ENCODE measurements at regions not wholly inside any gene's neighbourhood (a gene's known extent, or its start where the extent isn't known, plus 50 kb on each side); places are given as distances from the start of the nearest gene placed in this dataset.

DNA sequence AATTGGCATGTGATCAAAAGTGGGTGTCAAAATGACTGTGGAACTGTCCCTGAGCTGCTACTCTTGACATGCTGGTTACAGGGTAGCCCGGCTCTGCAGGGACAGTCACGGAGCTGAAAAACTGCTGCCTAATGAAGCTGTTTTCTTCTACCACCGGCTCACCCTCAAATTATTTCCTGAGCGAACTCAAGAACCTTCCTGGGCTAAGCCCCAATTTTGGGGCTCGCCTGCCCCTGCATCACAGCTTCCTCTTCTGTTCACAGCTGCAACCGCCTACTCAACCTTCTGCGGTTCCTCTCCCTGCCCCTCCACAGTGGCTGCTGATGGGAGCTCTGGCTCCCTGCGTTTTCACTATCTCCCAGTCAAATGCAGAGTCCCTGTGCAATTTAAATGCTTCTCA, 110.8 kb upstream of the MLN start:
- H3K27me3 ChIP-seq (ENCODE audit: insufficient read depth, low read depth, severe bottlenecking): no peaks in the 10 kb centered on the region
- H3K27ac ChIP-seq: no peak overlapping the region
- no peaks in the 10 kb centered on the region for H3K36me3 ChIP-seq
- H3K9me3 ChIP-seq (ENCODE audit: severe bottlenecking): peaks cover 8% of the 10 kb centered on the region
- no peak for DNase-seq
- TF ChIP-seq, protein P1, sequence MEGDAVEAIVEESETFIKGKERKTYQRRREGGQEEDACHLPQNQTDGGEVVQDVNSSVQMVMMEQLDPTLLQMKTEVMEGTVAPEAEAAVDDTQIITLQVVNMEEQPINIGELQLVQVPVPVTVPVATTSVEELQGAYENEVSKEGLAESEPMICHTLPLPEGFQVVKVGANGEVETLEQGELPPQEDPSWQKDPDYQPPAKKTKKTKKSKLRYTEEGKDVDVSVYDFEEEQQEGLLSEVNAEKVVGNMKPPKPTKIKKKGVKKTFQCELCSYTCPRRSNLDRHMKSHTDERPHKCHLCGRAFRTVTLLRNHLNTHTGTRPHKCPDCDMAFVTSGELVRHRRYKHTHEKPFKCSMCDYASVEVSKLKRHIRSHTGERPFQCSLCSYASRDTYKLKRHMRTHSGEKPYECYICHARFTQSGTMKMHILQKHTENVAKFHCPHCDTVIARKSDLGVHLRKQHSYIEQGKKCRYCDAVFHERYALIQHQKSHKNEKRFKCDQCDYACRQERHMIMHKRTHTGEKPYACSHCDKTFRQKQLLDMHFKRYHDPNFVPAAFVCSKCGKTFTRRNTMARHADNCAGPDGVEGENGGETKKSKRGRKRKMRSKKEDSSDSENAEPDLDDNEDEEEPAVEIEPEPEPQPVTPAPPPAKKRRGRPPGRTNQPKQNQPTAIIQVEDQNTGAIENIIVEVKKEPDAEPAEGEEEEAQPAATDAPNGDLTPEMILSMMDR (IDR thresholded peaks at IDR 0.05; ENCODE audit: low read depth, low read length): no peak
- no peak overlapping the region for H3K4me3 ChIP-seq (ENCODE audit: low read depth, low read length)

DNA sequence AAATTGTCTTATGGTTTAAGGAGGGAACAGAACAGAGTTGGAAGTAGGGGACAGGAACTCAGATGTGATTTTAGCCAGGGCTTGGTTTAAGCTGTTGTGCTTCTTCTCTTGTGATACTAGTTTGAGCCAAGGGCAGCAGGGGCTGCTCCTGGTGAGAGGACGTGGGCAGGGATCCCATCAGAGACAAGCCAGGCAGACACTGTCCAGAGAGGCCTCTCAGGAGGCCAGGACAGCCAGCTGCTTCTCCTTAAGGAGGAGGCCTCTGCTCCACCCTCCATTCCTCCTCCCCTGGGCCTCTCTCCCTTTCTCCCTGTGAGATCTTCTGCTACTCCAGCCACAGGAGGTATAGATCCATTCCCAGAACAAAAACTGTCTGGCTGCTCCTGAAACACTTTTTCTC, 108.4 kb upstream of the MLN start:
- TF ChIP-seq, protein P1 (IDR thresholded peaks at IDR 0.05; ENCODE audit: low read depth, low read length): no peak
- H3K4me3 ChIP-seq (ENCODE audit: low read depth, low read length): no peak overlapping the region
- H3K27ac ChIP-seq: no peak overlapping the region; the same call in 1 of the 2 replicates
- peaks cover 1% of the 10 kb centered on the region for H3K9me3 ChIP-seq (ENCODE audit: severe bottlenecking)
- DNase-seq: no peak
- H3K27me3 ChIP-seq (ENCODE audit: insufficient read depth, low read depth, severe bottlenecking): no peaks in the 10 kb centered on the region
- no peaks in the 10 kb centered on the region for H3K36me3 ChIP-seq

DNA sequence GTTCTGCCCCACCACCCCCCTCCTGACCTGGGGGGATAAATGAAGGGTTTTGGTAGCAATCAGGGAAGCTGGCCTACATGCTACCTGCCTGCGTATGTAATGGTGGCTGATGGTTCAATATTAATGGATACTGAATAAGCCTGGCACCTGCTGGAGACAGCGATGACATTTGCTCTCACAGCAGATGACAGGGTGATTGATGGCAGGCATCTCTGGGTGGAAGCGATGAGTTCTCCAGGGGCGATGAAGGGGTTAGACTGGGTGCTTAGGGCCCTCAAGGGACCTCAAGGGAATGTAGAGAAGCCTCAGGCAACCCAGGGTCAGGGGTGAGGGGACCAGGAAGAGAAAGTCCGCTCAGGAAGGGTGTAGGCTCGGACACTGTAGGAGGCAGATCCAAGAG, 107.7 kb upstream of the MLN start:
- H3K36me3 ChIP-seq: no peaks in the 10 kb centered on the region
- no peaks in the 10 kb centered on the region for H3K27me3 ChIP-seq (ENCODE audit: insufficient read depth, low read depth, severe bottlenecking)
- no peak overlapping the region for H3K4me3 ChIP-seq (ENCODE audit: low read depth, low read length)
- H3K9me3 ChIP-seq (ENCODE audit: severe bottlenecking): no peaks in the 10 kb centered on the region
- H3K27ac ChIP-seq: no peak overlapping the region
- no peak for DNase-seq
- TF ChIP-seq, protein P1 (IDR thresholded peaks at IDR 0.05; ENCODE audit: low read depth, low read length): no peak

DNA sequence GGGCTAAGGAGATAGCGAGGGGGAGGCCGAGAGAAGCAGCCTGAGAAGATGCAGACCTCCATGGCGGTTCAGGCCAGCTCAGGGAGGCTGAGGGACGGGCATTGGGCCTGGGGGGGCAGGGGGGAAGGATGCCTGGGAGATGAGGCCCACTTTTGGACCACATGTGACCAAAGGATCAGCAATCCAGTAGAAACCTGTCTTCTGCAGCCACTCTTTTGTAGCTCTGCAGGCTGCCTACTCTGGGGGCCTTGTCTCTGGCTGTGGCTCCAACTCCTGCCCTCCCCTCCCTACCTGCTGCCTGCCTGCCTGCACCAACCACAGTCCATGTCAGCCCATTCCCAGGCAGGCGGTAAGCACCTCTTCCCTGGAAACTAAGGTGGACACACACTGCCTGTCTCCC, 106.8 kb upstream of the MLN start:
- H3K9me3 ChIP-seq (ENCODE audit: severe bottlenecking): no peaks in the 10 kb centered on the region

DNA sequence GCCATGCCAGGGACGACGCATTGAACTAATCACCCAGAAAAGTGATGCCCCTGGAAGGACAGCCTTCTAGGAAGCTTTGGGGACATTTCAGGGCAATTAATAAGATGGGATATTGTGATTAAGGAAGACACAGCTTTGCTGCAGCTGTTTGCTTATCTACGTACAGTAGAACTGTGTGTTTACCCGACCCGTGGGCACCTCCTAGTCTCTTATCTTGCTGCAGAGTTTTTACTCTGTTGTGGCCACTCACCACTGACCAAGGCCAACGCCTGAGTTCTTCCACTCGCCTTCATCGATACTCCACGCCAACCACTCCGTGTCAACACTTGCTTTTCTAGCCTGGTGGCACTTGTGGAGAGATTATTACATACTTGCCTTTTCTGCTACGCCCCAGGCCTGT, 105.9 kb upstream of the MLN start:
- TF ChIP-seq, protein P1 (IDR thresholded peaks at IDR 0.05; ENCODE audit: low read depth, low read length): no peak
- Histone ChIP-seq H3K27me3 (ENCODE audit: insufficient read depth, low read depth, severe bottlenecking) (no peaks in the 10 kb centered on the region), H3K27ac (no peak overlapping the region; the same call in 1 of the 2 replicates), H3K4me3 (ENCODE audit: low read depth, low read length) (no peak overlapping the region), H3K9me3 (ENCODE audit: severe bottlenecking) (no peaks in the 10 kb centered on the region), H3K36me3 (no peaks in the 10 kb centered on the region)
- DNase-seq: no peak

More for the DNA sequence above, 106.8 kb upstream of the MLN start:
- Histone ChIP-seq H3K27me3 (ENCODE audit: insufficient read depth, low read depth, severe bottlenecking) (no peaks in the 10 kb centered on the region), H3K27ac (no peak overlapping the region), H3K36me3 (no peaks in the 10 kb centered on the region), H3K4me3 (ENCODE audit: low read depth, low read length) (no peak overlapping the region)
- TF ChIP-seq, protein P1 (IDR thresholded peaks at IDR 0.05; ENCODE audit: low read depth, low read length): no peak
- DNase-seq: no peak

DNA sequence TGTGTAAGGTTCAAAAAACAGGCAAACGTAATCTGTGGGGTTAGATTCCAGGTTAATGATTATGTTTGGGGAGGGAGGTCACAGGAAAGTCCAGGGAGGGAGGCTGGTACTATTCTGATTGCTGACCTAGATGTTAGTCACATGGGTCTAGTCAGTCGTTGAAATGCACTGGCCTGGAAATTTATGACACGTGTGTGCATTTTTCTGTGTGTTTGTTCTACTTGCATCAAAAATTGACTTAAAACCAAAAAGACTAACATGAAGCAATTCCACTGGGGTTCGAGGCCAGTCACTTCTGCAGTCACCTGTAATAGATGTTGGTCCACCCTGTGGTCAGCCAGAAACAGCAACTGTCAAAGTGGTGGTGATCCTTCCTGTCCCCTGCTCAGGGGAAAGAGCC, 104.2 kb upstream of the MLN start:
- Histone ChIP-seq H3K27me3 (ENCODE audit: insufficient read depth, low read depth, severe bottlenecking) (no peaks in the 10 kb centered on the region), H3K36me3 (no peaks in the 10 kb centered on the region), H3K27ac (no peak overlapping the region), H3K4me3 (ENCODE audit: low read depth, low read length) (no peak overlapping the region), H3K9me3 (ENCODE audit: severe bottlenecking) (no peaks in the 10 kb centered on the region)
- TF ChIP-seq, protein P1 (IDR thresholded peaks at IDR 0.05; ENCODE audit: low read depth, low read length): no peak
- DNase-seq: no peak

Measured in WERI-Rb-1 (cell line).